T-helper 2 cell (primary cell): ENCODE measurements at regions not wholly inside any gene's neighbourhood (a gene's known extent, or its start where the extent isn't known, plus 50 kb on each side); places are given as distances from the start of the nearest gene placed in this dataset.

Source experiments
- DNase-seq, 5 experiments: peaks; one replicate each; pipeline versions ENCODE4 v3.0.0 to v3.0.0-alpha.2; 2012 to 2022

DNA sequence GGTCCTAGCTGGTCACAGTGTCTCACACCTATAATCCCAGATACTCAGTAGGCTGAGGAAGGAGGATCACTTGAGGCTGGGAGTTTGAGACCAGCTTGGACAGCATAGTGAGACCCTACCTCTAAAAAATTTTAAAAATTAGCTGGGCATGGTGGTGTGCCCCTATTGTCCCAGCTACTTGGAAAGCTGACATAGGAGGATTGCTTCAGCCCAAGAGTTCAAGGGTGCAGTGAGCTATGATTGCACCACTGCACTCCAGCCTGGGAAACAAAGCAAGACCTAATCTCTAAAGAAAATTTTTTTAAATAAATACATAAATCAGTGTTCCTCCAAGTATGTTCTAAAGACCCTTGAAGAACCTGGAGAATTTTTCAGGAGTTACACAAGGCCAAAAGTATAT is 50.6 kb upstream of the GNAO1 start:
- DNase-seq, result no peak

DNA sequence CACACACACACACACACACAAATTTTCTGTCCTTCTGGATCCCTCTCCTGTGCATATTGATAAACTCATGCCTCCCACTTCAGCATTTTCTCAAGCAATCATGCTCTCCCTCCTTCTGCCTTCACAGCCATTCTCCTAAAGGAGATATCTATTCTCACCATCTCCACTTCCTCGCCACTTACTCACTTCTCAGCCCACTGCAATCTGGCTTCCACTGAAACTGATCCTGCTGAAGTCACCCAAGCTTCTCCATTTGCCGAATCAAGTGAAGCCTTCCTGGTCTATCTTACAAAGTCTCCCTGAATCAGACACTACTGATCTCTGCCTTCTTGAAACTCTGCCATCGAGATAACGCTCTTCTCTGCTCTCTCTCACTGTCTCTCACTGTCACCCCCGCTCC is 54.0 kb upstream of the GNAO1 start:
- peak in 1 of 5 experiments; percentile 12 for DNase-seq

- no peak for DNase-seq
Measured at GRCh38 chr16:56136256-56136655, 55.0 kb upstream of the GNAO1 start.

DNA sequence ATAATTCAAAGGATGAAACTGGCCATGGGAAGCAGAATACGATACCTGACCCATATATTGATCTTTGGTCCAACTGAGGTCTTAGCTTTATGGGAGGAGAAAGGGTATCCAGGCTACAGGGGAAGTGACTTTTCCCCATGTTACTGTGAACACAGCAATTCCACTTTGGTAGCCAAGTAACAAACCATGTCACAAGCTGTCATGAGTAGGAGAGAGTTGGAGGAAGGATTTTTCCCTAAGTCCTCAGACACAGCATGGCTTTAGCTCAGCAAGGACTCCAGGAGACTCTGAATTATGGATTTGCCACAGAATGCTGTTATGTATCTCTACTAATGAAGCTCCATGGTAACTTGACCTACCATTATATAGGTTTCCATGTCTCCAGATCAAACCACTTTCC is 56.5 kb upstream of the GNAO1 start:
- DNase-seq, result no peak

DNA sequence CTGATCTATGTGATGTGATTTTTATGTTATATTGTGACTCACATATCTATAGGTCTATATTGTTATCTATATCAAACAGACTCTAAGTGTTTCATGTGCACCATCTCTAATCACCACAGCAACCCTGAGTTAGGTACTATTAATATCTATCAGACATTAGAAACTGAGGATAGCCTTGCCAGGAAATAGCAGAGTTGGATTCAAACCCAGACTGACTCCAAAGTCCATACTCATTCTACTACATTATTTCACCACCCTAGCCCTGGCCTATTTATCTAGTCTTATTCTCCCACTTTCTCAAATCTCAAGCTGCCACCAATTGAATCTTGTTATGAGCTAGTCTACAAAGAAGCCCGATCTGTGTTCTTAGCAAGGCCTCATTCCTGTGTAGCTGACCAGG is 65.4 kb upstream of the GNAO1 start:
- no peak for DNase-seq

DNA sequence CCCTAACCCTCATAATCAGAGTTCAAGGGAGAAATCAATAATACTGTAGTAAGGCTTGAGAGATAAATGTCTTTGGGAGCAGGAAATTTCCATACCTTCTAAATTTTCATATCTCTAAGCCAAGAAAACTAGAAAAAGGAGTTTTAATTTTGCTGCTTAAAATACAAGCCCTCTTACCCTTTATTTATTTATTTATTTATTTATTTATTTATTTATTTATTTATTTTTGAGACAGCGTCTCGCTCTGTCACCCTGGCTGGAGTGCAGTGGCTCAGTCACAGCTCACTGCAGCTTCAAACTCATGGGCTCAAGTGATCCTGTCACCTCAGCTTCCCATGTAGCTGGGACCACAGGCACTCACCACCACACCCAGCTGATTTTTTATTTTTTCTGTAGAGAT is 69.0 kb upstream of the GNAO1 start:
- DNase-seq, result no peak

- DNase-seq, result no peak
Measured at GRCh38 chr16:56121156-56121500, 70.2 kb upstream of the GNAO1 start.

DNA sequence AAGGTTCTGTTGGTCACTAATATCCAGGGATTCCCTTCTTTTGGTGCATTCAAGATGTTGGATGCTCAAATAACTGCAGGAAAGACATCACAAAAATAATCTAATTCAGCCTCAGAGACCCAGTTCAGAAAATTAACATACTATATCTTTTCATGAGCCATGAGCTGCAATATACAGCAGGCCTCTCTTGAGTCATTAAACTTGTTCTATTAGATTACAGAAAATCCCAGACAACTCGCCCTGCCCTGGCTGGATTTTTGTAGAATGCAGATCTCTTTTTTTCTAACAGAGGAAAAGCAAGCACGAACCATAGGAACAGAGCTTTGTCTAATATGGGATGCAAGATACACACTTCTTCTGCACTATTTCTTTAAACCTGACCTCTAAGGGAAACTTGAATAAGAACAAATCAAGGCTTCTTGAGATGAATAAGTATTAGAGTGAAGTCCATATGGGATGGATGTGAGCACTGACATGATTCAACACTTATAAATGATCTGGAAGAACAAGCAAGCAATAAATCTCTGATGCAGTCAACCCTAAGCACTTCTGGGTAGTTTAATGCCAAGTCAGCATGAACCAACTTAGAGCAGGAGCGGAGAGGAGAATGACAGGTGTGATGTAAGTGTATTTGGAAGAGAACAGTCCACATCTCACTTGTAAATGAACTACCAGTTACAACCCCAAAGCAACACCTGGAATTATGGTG is 70.7 kb upstream of the GNAO1 start:
- DNase-seq, result no peak

GRCh38 chr16:56119133-56119532 is 72.2 kb upstream of the GNAO1 start:
- peak in 1 of 5 experiments; percentile 25 for DNase-seq

- no peak for DNase-seq
Measured at GRCh38 chr16:56116577-56116964, 74.7 kb upstream of the GNAO1 start.

DNA sequence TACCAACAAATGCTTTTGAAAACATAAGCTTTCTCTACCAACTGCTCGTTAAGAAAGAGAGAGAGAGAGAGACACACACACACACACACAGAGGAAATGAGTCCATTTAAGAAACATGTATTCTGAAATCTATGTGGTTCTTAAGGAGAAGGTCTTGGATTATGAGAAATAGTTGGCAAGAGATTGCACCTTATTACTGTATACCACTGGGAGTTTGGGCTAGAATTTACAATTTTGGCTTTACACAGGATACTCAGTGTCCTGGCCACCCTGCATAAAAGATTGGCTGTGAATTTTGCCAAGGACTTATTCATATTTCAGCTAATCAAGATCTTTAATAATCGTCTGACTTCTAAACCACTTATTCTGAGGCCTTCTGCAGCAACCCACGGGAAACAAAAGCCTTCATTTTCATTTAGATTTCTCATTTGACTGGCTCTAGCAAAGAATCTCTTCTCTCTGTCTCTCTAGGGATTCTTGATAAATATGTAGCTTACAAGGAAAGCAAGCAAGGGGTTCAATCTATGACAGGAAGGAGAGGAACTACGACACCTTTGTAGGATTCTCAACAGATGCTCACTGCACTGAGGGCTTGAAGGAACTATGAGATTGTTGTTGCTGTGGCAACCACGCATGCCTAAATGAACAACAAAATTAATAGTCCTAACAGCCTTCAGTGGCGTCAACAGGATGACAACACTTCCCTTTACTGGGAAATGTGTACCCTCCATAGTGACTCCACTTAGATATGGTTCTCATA is 75.3 kb upstream of the GNAO1 start:
- no peak for DNase-seq

GRCh38 chr16:56113223-56113622 is 78.1 kb upstream of the GNAO1 start:
- DNase-seq, result no peak

GRCh38 chr16:56111100-56111499 is 80.2 kb upstream of the GNAO1 start:
- DNase-seq, result no peak

DNA sequence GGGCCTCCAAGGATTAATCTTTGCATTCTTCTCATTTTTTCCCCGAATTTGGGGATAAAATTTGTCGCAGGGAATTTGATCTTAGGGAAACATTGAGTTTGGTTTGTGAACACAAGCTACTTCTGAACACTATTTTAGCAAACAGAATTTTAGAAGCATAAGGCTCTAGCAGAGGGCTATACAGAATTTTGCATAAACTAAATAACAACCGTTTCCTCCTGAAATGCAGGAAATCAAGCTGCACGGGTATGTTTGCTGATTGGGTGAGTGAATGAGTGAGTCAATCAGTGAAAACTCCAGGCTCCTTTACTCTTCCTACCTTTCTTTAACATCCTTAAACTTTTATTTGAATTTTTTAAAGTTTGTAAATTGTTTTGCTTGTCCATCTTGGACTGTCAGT is 81.3 kb upstream of the GNAO1 start:
- DNase-seq, result no peak

DNA sequence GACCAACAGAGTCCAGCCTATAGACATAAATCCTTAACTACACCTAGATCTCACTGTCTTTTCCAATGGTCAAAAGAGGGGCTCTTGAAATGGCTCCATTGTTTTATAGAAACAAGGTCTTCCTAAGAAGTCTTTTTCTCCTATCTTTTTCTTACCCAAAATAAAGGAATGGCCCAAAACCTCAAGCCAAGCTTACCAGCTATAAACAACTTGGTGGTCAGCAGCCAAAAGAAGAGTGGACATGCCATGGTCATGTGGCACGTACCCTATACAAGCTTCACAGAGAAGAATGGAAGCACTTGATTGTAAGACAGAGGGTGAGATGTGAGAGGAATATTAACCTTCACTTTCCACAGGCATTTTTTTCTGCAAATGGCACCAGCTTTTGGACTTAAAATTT is 82.1 kb upstream of the GNAO1 start:
- DNase-seq, result no peak

DNA sequence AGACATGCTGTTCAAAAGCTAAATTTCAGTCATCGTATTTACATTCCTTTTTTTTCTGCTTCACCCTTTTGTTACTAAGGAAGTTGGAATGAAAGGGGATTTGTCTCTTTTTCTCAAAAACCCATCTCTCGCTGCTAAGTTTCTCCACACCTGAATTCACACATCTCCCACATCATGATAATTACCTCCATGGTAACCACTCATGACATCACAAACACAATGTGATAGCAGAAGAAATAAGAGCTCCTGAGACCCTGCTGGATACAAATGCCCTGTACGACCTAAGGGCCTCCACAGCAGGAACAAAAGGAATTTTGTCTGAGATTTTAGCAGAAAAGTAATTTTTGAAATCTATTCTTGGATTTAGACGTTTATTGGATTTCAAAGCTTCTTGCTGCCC is 82.6 kb upstream of the GNAO1 start:
- DNase-seq, result no peak

DNA sequence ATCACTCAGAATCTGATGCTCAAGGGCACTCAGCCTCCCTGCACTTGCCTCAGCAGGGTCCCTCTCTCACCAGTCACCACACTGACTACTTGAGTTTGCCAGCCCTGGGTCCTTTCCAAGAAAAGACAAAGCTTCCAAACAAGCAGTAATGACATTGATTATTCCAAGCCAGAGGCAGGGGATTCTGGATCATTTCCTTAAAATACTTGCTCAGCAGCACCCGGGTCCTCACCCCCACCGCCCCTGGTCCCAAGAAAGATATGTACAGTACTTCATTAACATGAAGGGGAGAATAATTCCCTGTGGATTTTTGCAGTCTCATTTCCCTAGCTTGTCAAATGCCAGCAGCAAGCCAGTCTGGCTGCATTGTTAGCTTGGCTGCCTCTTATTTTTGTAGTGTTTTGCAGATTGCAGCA is 83.2 kb upstream of the GNAO1 start:
- no peak for DNase-seq

DNA sequence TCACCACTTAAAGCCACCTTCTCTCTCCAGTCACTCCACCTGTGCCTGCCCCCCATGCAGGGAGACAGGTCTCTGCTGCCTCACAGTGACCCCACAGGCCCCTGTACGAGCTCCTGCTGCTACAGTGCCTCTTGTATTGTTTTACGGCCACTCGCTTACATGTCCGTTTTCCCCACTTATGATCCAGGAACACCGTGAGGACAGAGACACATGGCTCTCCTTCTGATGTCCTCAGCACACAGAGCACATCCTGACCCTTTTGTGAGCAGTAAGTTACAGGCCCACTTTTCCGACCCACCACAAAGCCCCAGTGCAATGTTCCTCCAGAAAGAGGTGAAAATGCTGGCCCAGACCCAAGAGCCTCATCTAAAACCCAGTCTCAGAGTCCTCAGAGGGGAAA is 84.8 kb upstream of the GNAO1 start:
- no peak for DNase-seq

- DNase-seq, result no peak
Measured at GRCh38 chr16:56102906-56103305, 88.4 kb upstream of the GNAO1 start.

GRCh38 chr16:56102183-56102686 is 89.1 kb upstream of the GNAO1 start:
- DNase-seq, result no peak

DNA sequence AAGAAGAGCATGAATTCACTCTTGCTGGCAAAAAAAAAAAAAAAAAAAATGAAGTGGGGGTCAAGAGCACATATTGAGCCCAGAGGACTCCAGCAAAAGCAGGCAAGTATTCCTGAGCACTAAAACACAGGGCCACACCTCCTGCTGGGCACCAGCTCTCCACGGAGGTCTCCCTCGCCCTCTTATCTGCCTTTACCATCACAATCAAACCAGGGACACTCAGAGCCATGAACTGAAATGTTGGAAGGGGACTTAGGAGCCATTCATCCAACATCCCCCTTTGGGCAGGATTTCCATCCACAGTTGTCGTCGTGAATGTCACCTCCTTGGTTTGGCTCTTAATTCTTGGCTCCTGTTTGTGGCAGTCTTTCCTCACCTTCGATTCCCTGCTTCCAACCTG is 89.8 kb upstream of the GNAO1 start:
- no peak for DNase-seq

DNA sequence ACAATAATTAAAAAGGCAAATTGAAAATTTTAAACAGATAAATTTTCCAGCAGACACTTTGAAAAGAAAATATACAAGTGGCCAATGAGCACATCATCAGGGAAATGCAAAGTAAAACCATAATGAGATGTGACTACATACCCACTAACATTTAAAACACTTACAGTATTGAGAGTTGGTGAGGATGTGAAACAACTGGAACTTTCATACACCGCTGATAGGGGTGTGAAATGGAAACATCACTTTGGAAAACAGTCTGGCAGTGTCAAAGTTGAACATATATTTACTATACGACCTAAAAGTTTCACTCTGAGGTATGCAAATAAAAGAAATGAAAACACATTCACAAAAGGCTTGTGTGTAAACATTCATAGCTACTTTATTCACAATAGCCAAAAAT is 94.0 kb upstream of the GNAO1 start:
- DNase-seq, result no peak

- no peak for DNase-seq
Measured at GRCh38 chr16:56094231-56094630, 97.1 kb upstream of the GNAO1 start.

DNA sequence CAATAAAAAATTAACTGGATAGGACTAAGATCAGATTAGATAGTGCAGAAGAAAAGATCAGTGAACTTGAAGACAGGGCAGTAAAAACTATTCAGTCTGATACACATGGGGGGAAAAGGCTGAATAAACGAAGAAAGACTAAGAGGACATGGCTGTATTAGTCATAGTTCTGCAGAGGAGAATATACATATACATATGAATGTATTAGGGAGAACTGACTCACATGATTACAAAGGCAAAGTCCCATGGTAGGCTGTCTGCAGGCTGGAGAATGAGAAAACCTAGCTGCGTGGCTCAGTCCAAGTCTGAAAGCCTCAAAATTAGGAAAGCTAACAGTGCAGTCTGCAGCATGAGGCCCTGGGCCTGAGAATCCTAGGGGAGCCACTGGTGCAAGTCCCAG is 98.2 kb upstream of the GNAO1 start:
- no peak for DNase-seq

GRCh38 chr16:56090076-56090475 is 101.2 kb upstream of the GNAO1 start:
- DNase-seq, result no peak
